ENCODE measurements at regions not wholly inside any gene's neighbourhood (a gene's known extent, or its start where the extent isn't known, plus 50 kb on each side); places are given as distances from the start of the nearest gene placed in this dataset.
"Not testable (repeated sequence)": the region's sequence is repeated elsewhere in the genome, so short reads cannot be mapped to it uniquely, and the experiment has no call there.

DNA sequence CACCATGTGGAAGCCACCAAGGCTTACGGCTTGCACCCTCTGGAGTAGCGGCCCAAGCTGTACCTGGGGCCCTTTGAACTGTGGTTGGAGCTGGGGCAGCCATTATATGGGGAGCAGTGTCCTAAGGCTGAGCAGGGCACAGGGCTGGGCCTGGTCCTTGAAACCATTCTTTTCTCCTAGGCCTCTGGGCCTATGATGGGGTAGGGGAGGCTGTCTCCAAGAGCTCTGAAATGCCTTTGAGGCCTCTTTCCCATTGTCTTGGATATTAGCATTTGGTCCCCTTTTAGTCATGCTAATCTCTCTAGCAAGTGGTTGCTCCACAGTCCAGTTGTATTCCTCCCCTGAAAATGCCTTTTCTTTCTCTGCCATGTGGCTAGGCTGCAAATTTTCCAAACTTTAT lies 96.4 kb upstream of the ARX start:
- Histone ChIP-seq H3K4me3 (ENCODE audit: low read depth, low read length) (no peak overlapping the region), H3K36me3 (replicated peaks) (no peaks in the 10 kb centered on the region), H3K27me3 (replicated peaks) (no peaks in the 10 kb centered on the region), H3K27ac (no peak overlapping the region)
- in situ Hi-C loops (cut with HindIII; ENCODE audit: low pct_ligation_motif_present, low sequenced_read_pairs) = no loop called here
- DNase-seq = no peak
- TF ChIP-seq CTCF (IDR thresholded peaks at IDR 0.05; ENCODE audit: low read depth, low read length, missing control alignments) = no peak

DNA sequence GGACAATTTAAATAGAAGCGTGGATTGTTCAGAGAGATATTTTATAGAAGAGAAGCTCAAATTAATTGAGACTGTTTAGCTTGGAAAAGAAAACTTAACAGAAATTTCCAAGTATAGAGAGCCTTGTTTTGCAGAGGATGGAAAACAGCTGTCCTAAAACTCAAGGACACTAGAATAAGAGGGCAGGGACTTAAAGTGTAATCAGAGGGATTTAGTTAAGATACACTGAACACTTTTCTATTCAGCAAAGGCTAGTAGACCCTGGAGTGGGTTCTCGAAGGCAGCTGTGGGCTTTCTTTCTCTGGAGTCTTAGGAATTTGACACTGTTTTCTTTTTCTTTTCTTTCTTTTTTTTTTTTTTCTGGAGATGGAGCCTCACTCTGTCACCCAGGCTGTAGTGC lies 92.7 kb upstream of the ARX start:
- in situ Hi-C loops (cut with HindIII; ENCODE audit: low pct_ligation_motif_present, low sequenced_read_pairs) = no loop called here
- no peak overlapping the region for H3K27ac ChIP-seq

GRCh38 chrX:25105221-25105620 lies 89.5 kb upstream of the ARX start:
- H3K27ac ChIP-seq = no peak overlapping the region
- no peak for DNase-seq
- in situ Hi-C loops (cut with HindIII; ENCODE audit: low pct_ligation_motif_present, low sequenced_read_pairs) = no loop called here
- no peak for TF ChIP-seq CTCF (IDR thresholded peaks at IDR 0.05; ENCODE audit: low read depth, low read length, missing control alignments)
- H3K27me3 ChIP-seq (replicated peaks) = no peaks in the 10 kb centered on the region
- H3K36me3 ChIP-seq (replicated peaks) = no peaks in the 10 kb centered on the region
- H3K4me3 ChIP-seq (ENCODE audit: low read depth, low read length) = no peak overlapping the region

More for the DNA sequence above, 92.7 kb upstream of the ARX start:
- Histone ChIP-seq H3K36me3 (replicated peaks) (no peaks in the 10 kb centered on the region), H3K4me3 (ENCODE audit: low read depth, low read length) (no peak overlapping the region), H3K27me3 (replicated peaks) (no peaks in the 10 kb centered on the region)
- TF ChIP-seq CTCF (IDR thresholded peaks at IDR 0.05; ENCODE audit: low read depth, low read length, missing control alignments) = no peak
- no peak for DNase-seq

DNA sequence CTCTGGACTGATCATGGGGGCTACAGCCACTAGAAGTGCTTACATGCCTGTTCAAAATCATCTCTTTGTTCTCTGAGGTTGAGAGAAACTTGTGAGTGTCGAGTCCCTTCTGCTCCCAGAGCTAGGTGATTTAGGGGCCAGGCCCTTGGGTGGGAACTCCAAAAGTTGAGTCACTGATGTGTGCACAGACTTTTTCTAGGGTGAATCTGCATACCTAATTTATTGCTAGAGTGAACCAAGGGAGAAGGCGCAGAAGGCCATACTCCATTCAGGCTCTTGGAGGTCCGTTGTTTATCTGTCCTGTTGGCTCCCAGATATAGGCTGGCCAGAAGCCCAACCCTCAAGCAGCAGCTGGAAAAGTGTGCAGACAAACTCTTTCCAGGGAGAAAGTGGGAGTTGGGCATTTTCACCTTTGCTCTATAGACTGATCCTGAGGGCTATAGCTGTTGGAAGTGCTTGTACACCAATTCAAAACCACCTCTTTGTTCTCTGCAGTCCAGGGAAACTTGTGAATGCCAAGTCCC lies 80.8 kb upstream of the ARX start:
- no peak for TF ChIP-seq CTCF (IDR thresholded peaks at IDR 0.05; ENCODE audit: low read depth, low read length, missing control alignments)
- Histone ChIP-seq H3K27ac (no peak overlapping the region), H3K36me3 (replicated peaks) (no peaks in the 10 kb centered on the region), H3K4me3 (ENCODE audit: low read depth, low read length) (no peak overlapping the region), H3K27me3 (replicated peaks) (no peaks in the 10 kb centered on the region)
- no peak for DNase-seq
- in situ Hi-C loops (cut with HindIII; ENCODE audit: low pct_ligation_motif_present, low sequenced_read_pairs) = no loop called here

GRCh38 chrX:25091152-25091551 lies 75.4 kb upstream of the ARX start:
- H3K4me3 ChIP-seq (ENCODE audit: low read depth, low read length); in situ Hi-C loops (cut with HindIII; ENCODE audit: low pct_ligation_motif_present, low sequenced_read_pairs): not testable (repeated sequence)

DNA sequence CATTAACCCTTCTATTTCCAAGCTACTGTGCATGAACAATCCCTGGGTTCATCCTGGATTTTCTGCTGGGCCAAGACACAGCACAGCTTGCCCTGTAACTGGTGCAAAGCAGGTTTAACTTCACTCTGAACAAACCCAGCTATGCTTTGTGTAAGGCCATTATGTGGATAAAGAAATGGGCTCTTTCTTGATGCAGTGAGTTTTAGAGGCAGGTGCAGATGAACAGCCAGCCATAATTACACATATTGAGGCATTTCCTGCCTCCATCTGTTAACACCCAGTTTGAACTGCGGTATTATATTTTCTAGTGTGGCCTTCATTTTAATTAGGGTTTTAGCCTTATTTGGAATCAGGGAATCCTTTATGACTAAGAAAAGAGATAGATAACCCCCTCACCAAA lies 68.7 kb upstream of the ARX start:
- H3K4me3 ChIP-seq (ENCODE audit: low read depth, low read length) = no peak overlapping the region
- no peak overlapping the region for H3K27ac ChIP-seq
- in situ Hi-C loops (cut with HindIII; ENCODE audit: low pct_ligation_motif_present, low sequenced_read_pairs) = no loop called here
- no peaks in the 10 kb centered on the region for H3K27me3 ChIP-seq (replicated peaks)
- no peak for DNase-seq
- no peaks in the 10 kb centered on the region for H3K36me3 ChIP-seq (replicated peaks)
- no peak for TF ChIP-seq CTCF (IDR thresholded peaks at IDR 0.05; ENCODE audit: low read depth, low read length, missing control alignments)

More at GRCh38 chrX:25091152-25091551, 75.4 kb upstream of the ARX start:
- not testable (repeated sequence) for H3K27me3 ChIP-seq (replicated peaks); H3K27ac ChIP-seq; H3K36me3 ChIP-seq (replicated peaks); DNase-seq

All from brain microvascular endothelial cell (primary cell).